K562 (cell line): ENCODE measurements at regions not wholly inside any gene's neighbourhood (a gene's known extent, or its start where the extent isn't known, plus 50 kb on each side); places are given as distances from the start of the nearest gene placed in this dataset.

Source experiments
- CTCF ChIP-seq, 3 experiments: IDR thresholded peaks in 2 of 3; conservative IDR thresholded peaks in 1 of 3; 2 replicates each; pipeline ENCODE4 v1.5.1; 2011 to 2012; ENCODE audit warnings: low read length in 3 of 3, mild to moderate bottlenecking in 3 of 3, control low read depth in 2 of 3, improper control_type of control experiment in 1 of 3, inconsistent platforms in 1 of 3, low read depth in 1 of 3, mixed read lengths in 1 of 3, moderate library complexity in 1 of 3; ENCODE audit not compliant: insufficient read depth in 2 of 3
- JUNB ChIP-seq: fragments of 450-650 bp; formaldehyde crosslinking; conservative IDR thresholded peaks from 2 replicates; pipeline ENCODE4 v1.4.0; 2020; ENCODE audit warnings: mild to moderate bottlenecking
- NFYB ChIP-seq: IDR thresholded peaks from 2 replicates; pipeline ENCODE4 v1.6.1; 2011; ENCODE audit warnings: mild to moderate bottlenecking, moderate library complexity; ENCODE audit not compliant: insufficient read length; ENCODE audit errors: extremely low read depth
- SETDB1 ChIP-seq: IDR thresholded peaks from one replicate; pipeline ENCODE4 v1.6.1; 2012; ENCODE audit warnings: low read length, control low read depth, inconsistent platforms
- YY1 ChIP-seq, 3 experiments: IDR thresholded peaks; 2 replicates each; pipeline ENCODE4 v1.6.1; 2011; ENCODE audit warnings: low read length in 2 of 3, mild to moderate bottlenecking in 2 of 3, moderate library complexity in 2 of 3, borderline replicate concordance in 1 of 3, control low read depth in 1 of 3, low read depth in 1 of 3; ENCODE audit not compliant: insufficient read depth in 3 of 3, insufficient replicate concordance in 2 of 3, control insufficient read depth in 1 of 3, insufficient read length in 1 of 3; ENCODE audit errors: extremely low read depth in 1 of 3
- ZBTB1 ChIP-seq: sonication (generic); formaldehyde crosslinking; IDR thresholded peaks from 2 replicates; pipeline ENCODE4 v1.8.1; 2023; ENCODE audit warnings: missing genetic modification reagents, low read depth, mild to moderate bottlenecking, borderline replicate concordance
- ZFP91 ChIP-seq: sonication (generic); formaldehyde crosslinking; IDR thresholded peaks from 2 replicates; pipeline ENCODE4 v1.8.0; 2022; ENCODE audit warnings: mild to moderate bottlenecking, missing genetic modification reagents

DNA sequence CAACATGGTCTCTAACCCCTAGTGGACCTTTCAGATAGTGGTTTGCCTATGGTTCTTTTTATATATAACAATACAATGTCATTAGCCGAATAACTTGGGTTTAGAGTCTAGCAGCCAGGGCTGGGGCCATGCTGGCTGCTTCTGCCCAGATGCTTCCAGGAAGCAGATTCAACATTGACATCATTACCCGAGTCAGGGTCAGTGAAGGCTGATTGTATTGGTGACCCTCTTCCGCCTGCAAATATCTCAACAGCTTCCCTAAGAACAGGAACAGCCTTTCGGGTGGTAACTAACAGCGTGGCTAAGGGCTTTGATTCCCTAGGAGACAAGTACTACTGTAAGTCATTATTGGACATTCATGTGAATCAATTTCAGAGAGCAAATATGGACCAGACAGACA lies 476.4 kb downstream of the UQCRFS1 start:
- TF ChIP-seq CTCF (IDR thresholded peaks at IDR 0.05 in 2 of 3, conservative IDR thresholded peaks at IDR 0.05 in 1 of 3; ENCODE audit: insufficient read depth in 2 of 3, low read depth in 1 of 3, low read length in 3 of 3) (no peak), NFYB (no peak), ZFP91 (no peak), ZBTB1 (CRISPR knock-in tag) (no peak), SETDB1 (no peak), JUNB (no peak), YY1 (IDR thresholded peaks at IDR 0.05; ENCODE audit: borderline replicate concordance in 1 of 3, control insufficient read depth in 1 of 3, extremely low read depth in 1 of 3, insufficient read depth in 3 of 3, insufficient read length in 1 of 3, insufficient replicate concordance in 2 of 3, low read depth in 1 of 3, low read length in 2 of 3) (no peak)
